ENCODE measurements at regions not wholly inside any gene's neighbourhood (a gene's known extent, or its start where the extent isn't known, plus 50 kb on each side); places are given as distances from the start of the nearest gene placed in this dataset.

DNA sequence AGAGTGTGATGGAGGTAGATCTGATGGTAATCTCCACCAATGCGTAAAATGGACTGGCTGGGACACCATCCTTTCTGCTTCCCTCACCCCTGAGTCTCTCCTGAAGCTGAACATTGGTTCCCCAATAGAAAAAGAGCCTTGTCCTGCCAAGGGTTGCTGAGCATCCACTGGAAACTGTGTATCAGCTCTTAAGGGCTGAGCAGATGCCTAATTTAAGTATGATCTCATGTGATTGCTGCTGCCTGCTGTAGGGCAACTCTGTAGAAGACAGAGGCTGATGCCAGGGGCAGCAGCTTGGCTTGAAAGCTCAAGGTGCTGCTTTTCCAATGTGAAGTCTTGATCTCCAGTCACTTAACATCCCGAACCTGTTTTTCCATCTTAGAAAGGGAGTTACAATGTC is 310.3 kb upstream of the CCL2 start:
- Histone ChIP-seq H3K36me3 (ENCODE audit: control insufficient read depth, insufficient read depth, low read length) (no peaks in the 10 kb centered on the region), H3K4me3 (ENCODE audit: low read depth, low read length) (no peak overlapping the region), H3K27me3 (ENCODE audit: control insufficient read depth, insufficient read depth, low read length) (no peaks in the 10 kb centered on the region)
- no peak for TF ChIP-seq CTCF (IDR thresholded peaks at IDR 0.05; ENCODE audit: insufficient read depth, low read depth, low read length)
- no peak for DNase-seq (ENCODE audit: low read depth)
- ChIA-PET POLR2A (no interaction called here), CTCF (no interaction called here)

GRCh38 chr17:33945646-33946546 is 309.2 kb upstream of the CCL2 start:
- Histone ChIP-seq H3K36me3 (ENCODE audit: control insufficient read depth, insufficient read depth, low read length) (no peaks in the 10 kb centered on the region), H3K27me3 (ENCODE audit: control insufficient read depth, insufficient read depth, low read length) (no peaks in the 10 kb centered on the region), H3K4me3 (ENCODE audit: low read depth, low read length) (no peak overlapping the region)
- CTCF ChIA-PET = no interaction called here
- POLR2A ChIA-PET = no interaction called here
- TF ChIP-seq CTCF (IDR thresholded peaks at IDR 0.05; ENCODE audit: insufficient read depth, low read depth, low read length) = no peak
- DNase-seq (ENCODE audit: low read depth) = no peak

GRCh38 chr17:33947762-33948161 is 307.3 kb upstream of the CCL2 start:
- ChIA-PET POLR2A (no interaction called here), CTCF (no interaction called here)
- Histone ChIP-seq H3K36me3 (ENCODE audit: control insufficient read depth, insufficient read depth, low read length) (no peaks in the 10 kb centered on the region), H3K4me3 (ENCODE audit: low read depth, low read length) (no peak overlapping the region), H3K27me3 (ENCODE audit: control insufficient read depth, insufficient read depth, low read length) (no peaks in the 10 kb centered on the region)
- DNase-seq (ENCODE audit: low read depth) = no peak
- TF ChIP-seq CTCF (IDR thresholded peaks at IDR 0.05; ENCODE audit: insufficient read depth, low read depth, low read length) = no peak

GRCh38 chr17:33948309-33948708 is 306.8 kb upstream of the CCL2 start:
- Histone ChIP-seq H3K4me3 (ENCODE audit: low read depth, low read length) (no peak overlapping the region), H3K36me3 (ENCODE audit: control insufficient read depth, insufficient read depth, low read length) (no peaks in the 10 kb centered on the region), H3K27me3 (ENCODE audit: control insufficient read depth, insufficient read depth, low read length) (no peaks in the 10 kb centered on the region)
- ChIA-PET POLR2A (no interaction called here), CTCF (no interaction called here)
- TF ChIP-seq CTCF (IDR thresholded peaks at IDR 0.05; ENCODE audit: insufficient read depth, low read depth, low read length) = no peak
- no peak for DNase-seq (ENCODE audit: low read depth)

GRCh38 chr17:33949100-33949499 is 306.0 kb upstream of the CCL2 start:
- H3K27me3 ChIP-seq (ENCODE audit: control insufficient read depth, insufficient read depth, low read length) = no peaks in the 10 kb centered on the region
- no peak overlapping the region for H3K4me3 ChIP-seq (ENCODE audit: low read depth, low read length)
- TF ChIP-seq CTCF (IDR thresholded peaks at IDR 0.05; ENCODE audit: insufficient read depth, low read depth, low read length) = 0 out of 2 replicates have a peak, but pooled peaks have one; percentile 9
- ChIA-PET CTCF (no interaction called here), POLR2A (no interaction called here)
- H3K36me3 ChIP-seq (ENCODE audit: control insufficient read depth, insufficient read depth, low read length) = no peaks in the 10 kb centered on the region
- DNase-seq (ENCODE audit: low read depth) = no peak
